ENCODE measurements at regions not wholly inside any gene's neighbourhood (a gene's known extent, or its start where the extent isn't known, plus 50 kb on each side); places are given as distances from the start of the nearest gene placed in this dataset.

DNA sequence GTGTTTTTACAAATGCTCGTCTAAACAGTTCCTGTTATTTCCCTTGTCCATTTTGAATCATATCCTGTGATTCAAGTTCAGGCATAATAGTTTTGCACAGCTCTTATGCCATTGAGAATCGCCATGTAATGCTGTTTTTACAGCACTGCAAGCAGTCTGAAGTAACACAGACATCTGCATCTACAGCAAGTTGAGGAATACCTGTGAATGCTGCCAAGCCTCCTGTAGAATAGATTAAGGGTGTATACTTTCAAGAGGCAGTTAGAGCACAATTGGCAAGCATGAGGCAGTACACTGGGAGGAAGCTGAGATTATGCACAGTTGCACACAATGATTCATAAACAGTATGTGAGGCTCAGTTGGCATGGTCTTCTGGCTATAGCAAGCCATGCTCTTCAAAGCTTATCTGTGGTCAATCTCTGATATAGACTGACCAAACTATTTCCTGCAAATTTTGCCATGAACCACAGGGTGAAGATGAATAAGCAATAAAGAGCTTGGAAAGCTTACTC lies 121.9 kb upstream of the AKR1E2 start:
- TF ChIP-seq EZH2phosphoT487 (IDR thresholded peaks at IDR 0.05; ENCODE audit: borderline replicate concordance, low read length): no peak
- TF ChIP-seq, protein P1, sequence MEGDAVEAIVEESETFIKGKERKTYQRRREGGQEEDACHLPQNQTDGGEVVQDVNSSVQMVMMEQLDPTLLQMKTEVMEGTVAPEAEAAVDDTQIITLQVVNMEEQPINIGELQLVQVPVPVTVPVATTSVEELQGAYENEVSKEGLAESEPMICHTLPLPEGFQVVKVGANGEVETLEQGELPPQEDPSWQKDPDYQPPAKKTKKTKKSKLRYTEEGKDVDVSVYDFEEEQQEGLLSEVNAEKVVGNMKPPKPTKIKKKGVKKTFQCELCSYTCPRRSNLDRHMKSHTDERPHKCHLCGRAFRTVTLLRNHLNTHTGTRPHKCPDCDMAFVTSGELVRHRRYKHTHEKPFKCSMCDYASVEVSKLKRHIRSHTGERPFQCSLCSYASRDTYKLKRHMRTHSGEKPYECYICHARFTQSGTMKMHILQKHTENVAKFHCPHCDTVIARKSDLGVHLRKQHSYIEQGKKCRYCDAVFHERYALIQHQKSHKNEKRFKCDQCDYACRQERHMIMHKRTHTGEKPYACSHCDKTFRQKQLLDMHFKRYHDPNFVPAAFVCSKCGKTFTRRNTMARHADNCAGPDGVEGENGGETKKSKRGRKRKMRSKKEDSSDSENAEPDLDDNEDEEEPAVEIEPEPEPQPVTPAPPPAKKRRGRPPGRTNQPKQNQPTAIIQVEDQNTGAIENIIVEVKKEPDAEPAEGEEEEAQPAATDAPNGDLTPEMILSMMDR (IDR thresholded peaks at IDR 0.05; ENCODE audit: low read depth, low read length, poor library complexity, severe bottlenecking): no peak
- Histone ChIP-seq H4K20me1 (ENCODE audit: control insufficient read depth, insufficient read depth, low read depth, low read length) (no peaks in the 10 kb centered on the region), H3K4me2 (ENCODE audit: low read length) (no peak overlapping the region), H3K27me3 (ENCODE audit: control insufficient read depth, low read length) (no peaks in the 10 kb centered on the region), H3K4me1 (ENCODE audit: control insufficient read depth, low read length) (no peaks in the 10 kb centered on the region), H3K36me3 (ENCODE audit: control insufficient read depth, low read length) (no peaks in the 10 kb centered on the region), H3K9me2 (replicated peaks; ENCODE audit: control insufficient read depth, low read length) (no peaks in the 10 kb centered on the region; the same call in 1 of the 2 replicates), H3K9me3 (ENCODE audit: control insufficient read depth, insufficient read depth, low read length) (no peaks in the 10 kb centered on the region), H3K79me2 (ENCODE audit: control insufficient read depth, low read length) (no peaks in the 10 kb centered on the region), H3F3A (ENCODE audit: control insufficient read depth, insufficient read depth) (no peaks in the 10 kb centered on the region), H3K27ac (ENCODE audit: low read depth, low read length) (no peak overlapping the region), H3K4me3 (ENCODE audit: low read length) (no peak overlapping the region)

DNA sequence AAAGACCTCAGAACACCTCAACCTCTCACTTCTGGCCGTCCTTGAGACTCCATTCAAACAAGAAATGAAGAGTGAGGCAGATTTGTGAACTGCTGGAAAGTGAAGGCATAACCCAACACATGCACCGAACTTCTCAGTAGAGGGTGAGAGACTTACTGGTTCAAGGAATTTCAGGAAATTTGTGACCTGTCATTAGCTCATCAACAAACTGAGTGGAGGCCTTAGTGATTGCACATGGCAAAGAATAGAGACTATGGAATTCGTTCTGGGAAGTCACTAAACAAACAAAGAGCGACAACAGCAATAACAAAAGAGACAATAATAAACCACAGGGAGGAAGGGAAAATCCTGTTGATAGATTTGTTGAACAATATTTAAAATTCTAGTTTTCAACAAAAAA lies 125.0 kb upstream of the AKR1E2 start:
- Histone ChIP-seq H3F3A (ENCODE audit: control insufficient read depth, insufficient read depth) (no peaks in the 10 kb centered on the region), H3K4me2 (ENCODE audit: low read length) (no peak overlapping the region), H3K9me2 (replicated peaks; ENCODE audit: control insufficient read depth, low read length) (no peaks in the 10 kb centered on the region), H3K27ac (ENCODE audit: low read depth, low read length) (no peak overlapping the region), H3K79me2 (ENCODE audit: control insufficient read depth, low read length) (no peaks in the 10 kb centered on the region), H4K20me1 (ENCODE audit: control insufficient read depth, insufficient read depth, low read depth, low read length) (no peaks in the 10 kb centered on the region), H3K4me3 (ENCODE audit: low read length) (no peak overlapping the region), H3K27me3 (ENCODE audit: control insufficient read depth, low read length) (no peaks in the 10 kb centered on the region), H3K9me3 (ENCODE audit: control insufficient read depth, insufficient read depth, low read length) (no peaks in the 10 kb centered on the region), H3K36me3 (ENCODE audit: control insufficient read depth, low read length) (no peaks in the 10 kb centered on the region), H3K4me1 (ENCODE audit: control insufficient read depth, low read length) (no peaks in the 10 kb centered on the region)
- TF ChIP-seq, protein P1 (IDR thresholded peaks at IDR 0.05; ENCODE audit: low read depth, low read length, poor library complexity, severe bottlenecking): no peak
- no peak for TF ChIP-seq EZH2phosphoT487 (IDR thresholded peaks at IDR 0.05; ENCODE audit: borderline replicate concordance, low read length)

DNA sequence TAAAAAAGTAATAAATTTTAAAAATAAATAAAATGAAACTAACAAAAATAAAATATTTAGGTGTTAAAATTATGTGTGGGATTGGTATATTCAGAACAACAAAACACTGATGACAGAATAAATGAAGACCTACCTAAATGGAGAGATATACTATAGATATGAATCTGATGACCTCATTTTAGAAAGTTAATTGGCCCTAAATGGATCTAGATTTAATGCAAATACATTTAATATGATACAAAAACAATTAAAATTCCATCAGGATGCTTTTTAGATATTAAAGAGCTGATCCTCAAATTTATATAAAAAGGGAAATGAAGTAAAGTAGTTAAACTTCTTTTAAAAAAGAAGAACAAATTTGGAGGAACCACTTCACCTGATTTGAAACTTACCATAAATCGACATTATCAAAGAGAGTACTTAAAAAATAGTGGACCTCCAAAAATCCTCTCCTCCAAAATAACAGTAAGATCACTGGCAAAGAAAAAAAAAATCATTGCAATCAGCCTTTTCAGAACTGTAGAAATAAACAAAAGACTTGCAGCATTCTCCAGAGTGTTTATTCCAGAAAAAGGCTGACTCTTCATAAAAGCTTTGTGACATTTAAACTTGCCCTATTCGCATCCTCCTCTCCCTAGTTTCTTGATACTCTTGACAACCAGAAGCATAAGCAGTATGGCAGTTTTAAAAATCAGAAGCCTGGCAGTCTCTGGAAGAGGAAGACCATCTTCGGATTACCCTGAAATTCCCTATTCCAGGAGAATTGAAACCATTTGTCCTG lies 125.9 kb upstream of the AKR1E2 start:
- no peak overlapping the region for H3K27ac ChIP-seq (ENCODE audit: low read depth, low read length)
- no peak overlapping the region for H3K4me3 ChIP-seq (ENCODE audit: low read length)
- no peaks in the 10 kb centered on the region for H3F3A ChIP-seq (ENCODE audit: control insufficient read depth, insufficient read depth)
- no peaks in the 10 kb centered on the region for H3K9me2 ChIP-seq (replicated peaks; ENCODE audit: control insufficient read depth, low read length)
- H3K4me1 ChIP-seq (ENCODE audit: control insufficient read depth, low read length): no peaks in the 10 kb centered on the region
- no peaks in the 10 kb centered on the region for H3K79me2 ChIP-seq (ENCODE audit: control insufficient read depth, low read length)
- no peaks in the 10 kb centered on the region for H4K20me1 ChIP-seq (ENCODE audit: control insufficient read depth, insufficient read depth, low read depth, low read length)
- H3K4me2 ChIP-seq (ENCODE audit: low read length): no peak overlapping the region
- no peak for TF ChIP-seq EZH2phosphoT487 (IDR thresholded peaks at IDR 0.05; ENCODE audit: borderline replicate concordance, low read length)
- TF ChIP-seq, protein P1 (IDR thresholded peaks at IDR 0.05; ENCODE audit: low read depth, low read length, poor library complexity, severe bottlenecking): no peak
- H3K36me3 ChIP-seq (ENCODE audit: control insufficient read depth, low read length): no peaks in the 10 kb centered on the region
- H3K9me3 ChIP-seq (ENCODE audit: control insufficient read depth, insufficient read depth, low read length): no peaks in the 10 kb centered on the region
- H3K27me3 ChIP-seq (ENCODE audit: control insufficient read depth, low read length): no peaks in the 10 kb centered on the region
